ENCODE measurements at regions not wholly inside any gene's neighbourhood (a gene's known extent, or its start where the extent isn't known, plus 50 kb on each side); places are given as distances from the start of the nearest gene placed in this dataset.

DNA sequence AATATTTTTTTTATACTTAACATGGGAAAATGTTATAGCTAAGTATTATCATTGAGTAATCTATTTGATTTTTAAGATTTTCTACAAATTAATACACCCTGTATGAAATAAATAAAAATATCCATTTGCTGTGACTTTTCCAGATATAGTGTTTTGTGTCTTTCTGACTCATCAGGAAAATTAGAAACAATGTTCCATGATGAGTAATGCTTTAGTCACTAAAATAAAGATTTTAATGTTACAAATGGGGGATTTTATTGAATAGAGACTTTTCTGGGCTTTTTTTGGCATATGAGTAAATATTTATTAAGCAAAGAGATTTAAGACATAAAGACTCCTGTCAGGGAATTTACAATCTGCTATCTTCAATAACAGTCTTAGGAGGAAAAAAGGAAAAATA lies 279.2 kb upstream of the NOCT start:
- no peak overlapping the region for H2AK5ac ChIP-seq (ENCODE audit: low read depth, low read length)
- H2BK120ac ChIP-seq (ENCODE audit: low read depth, low read length), result no peak overlapping the region
- H3K4me3 ChIP-seq (ENCODE audit: low read length in 2 of 2), result no peak overlapping the region
- no peak overlapping the region for H3K14ac ChIP-seq (ENCODE audit: low read length)
- no peaks in the 10 kb centered on the region for H3K9me3 ChIP-seq (replicated peaks in 1 of 2; ENCODE audit: control insufficient read depth in 2 of 2, insufficient read depth in 1 of 2, low read depth in 1 of 2, low read length in 2 of 2)
- no peak overlapping the region for H3K23ac ChIP-seq (ENCODE audit: low read depth, low read length, poor library complexity)
- no peak overlapping the region for H3K4ac ChIP-seq (ENCODE audit: low read length)
- H3K36me3 ChIP-seq (replicated peaks in 1 of 2; ENCODE audit: control insufficient read depth in 2 of 2, insufficient read depth in 2 of 2, low read length in 2 of 2), result no peaks in the 10 kb centered on the region
- H3K18ac ChIP-seq (ENCODE audit: low read length), result no peak overlapping the region
- H2AFZ ChIP-seq (ENCODE audit: low read length), result no peak overlapping the region
- H3K9ac ChIP-seq (ENCODE audit: low read depth, low read length, poor library complexity), result no peak overlapping the region
- H3K27me3 ChIP-seq (ENCODE audit: control insufficient read depth in 3 of 3, insufficient read depth in 3 of 3, low read depth in 1 of 3, low read length in 3 of 3), result no peaks in the 10 kb centered on the region
- DNase-seq (ENCODE audit: low spot score), result no peak
- H2BK12ac ChIP-seq (ENCODE audit: low read length), result no peak overlapping the region
- H2BK15ac ChIP-seq (ENCODE audit: low read length), result no peak overlapping the region
- peaks cover 4 to 11% of the 10 kb centered on the region in 2 donors for H3K4me1 ChIP-seq (ENCODE audit: control insufficient read depth in 2 of 2, insufficient read depth in 1 of 2, low read depth in 1 of 2, low read length in 2 of 2)
- H3K27ac ChIP-seq (replicated peaks; ENCODE audit: low read length), result no peak overlapping the region
- no peaks in the 10 kb centered on the region for H3K79me1 ChIP-seq (ENCODE audit: low read depth, low read length)
- H4K8ac ChIP-seq (ENCODE audit: low read depth, low read length), result no peak overlapping the region
- H2BK5ac ChIP-seq (ENCODE audit: low read length), result no peak overlapping the region
- H4K91ac ChIP-seq (ENCODE audit: low read depth, low read length, poor library complexity), result no peak overlapping the region
- H3K4me2 ChIP-seq (ENCODE audit: insufficient read depth, low read length, poor library complexity, severe bottlenecking), result no peak overlapping the region

DNA sequence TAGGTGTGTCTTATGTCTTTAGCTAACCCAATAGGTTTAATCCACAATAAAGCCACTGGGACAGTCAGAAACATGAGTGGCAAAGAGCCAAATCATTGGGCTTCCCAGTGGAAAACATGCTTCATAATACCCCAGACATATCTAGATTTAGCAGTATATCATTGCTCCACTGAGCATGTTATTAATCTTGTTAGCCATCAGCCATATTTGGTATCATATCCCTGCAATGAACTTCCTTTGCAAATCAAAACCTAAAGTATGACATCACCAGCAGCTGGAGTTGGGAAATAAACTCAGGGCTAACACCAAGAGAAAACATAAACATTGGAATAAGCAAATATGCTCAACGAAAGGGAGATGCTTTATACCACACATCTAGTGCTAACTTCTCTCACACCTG lies 280.8 kb upstream of the NOCT start:
- no peak overlapping the region for H3K4ac ChIP-seq (ENCODE audit: low read length)
- no peaks in the 10 kb centered on the region for H3K27me3 ChIP-seq (ENCODE audit: control insufficient read depth in 3 of 3, insufficient read depth in 3 of 3, low read depth in 1 of 3, low read length in 3 of 3)
- no peaks in the 10 kb centered on the region for H3K4me1 ChIP-seq (ENCODE audit: control insufficient read depth in 2 of 2, insufficient read depth in 1 of 2, low read depth in 1 of 2, low read length in 2 of 2)
- H3K27ac ChIP-seq (replicated peaks; ENCODE audit: low read length), result no peak overlapping the region
- H2AFZ ChIP-seq (ENCODE audit: low read length), result no peak overlapping the region
- no peak overlapping the region for H2BK12ac ChIP-seq (ENCODE audit: low read length)
- no peak overlapping the region for H3K23ac ChIP-seq (ENCODE audit: low read depth, low read length, poor library complexity)
- H3K36me3 ChIP-seq (replicated peaks in 1 of 2; ENCODE audit: control insufficient read depth in 2 of 2, insufficient read depth in 2 of 2, low read length in 2 of 2), result no peaks in the 10 kb centered on the region
- H2BK120ac ChIP-seq (ENCODE audit: low read depth, low read length), result no peak overlapping the region
- DNase-seq (ENCODE audit: low spot score), result no peak
- no peak overlapping the region for H4K8ac ChIP-seq (ENCODE audit: low read depth, low read length)
- no peaks in the 10 kb centered on the region for H3K9me3 ChIP-seq (replicated peaks in 1 of 2; ENCODE audit: control insufficient read depth in 2 of 2, insufficient read depth in 1 of 2, low read depth in 1 of 2, low read length in 2 of 2)
- H3K4me3 ChIP-seq (ENCODE audit: low read length in 2 of 2), result no peak overlapping the region
- no peak overlapping the region for H4K91ac ChIP-seq (ENCODE audit: low read depth, low read length, poor library complexity)
- WGBS, 2 donors (ENCODE audit: extremely low coverage in 2 of 2, insufficient read length in 2 of 2, insufficient replicate concordance in 1 of 2), result no CpG with 5 or more reads among the region's 1 CpG
- no peaks in the 10 kb centered on the region for H3K79me1 ChIP-seq (ENCODE audit: low read depth, low read length)
- H3K18ac ChIP-seq (ENCODE audit: low read length), result no peak overlapping the region
- H2BK15ac ChIP-seq (ENCODE audit: low read length), result no peak overlapping the region
- H3K4me2 ChIP-seq (ENCODE audit: insufficient read depth, low read length, poor library complexity, severe bottlenecking), result no peak overlapping the region
- H2AK5ac ChIP-seq (ENCODE audit: low read depth, low read length), result no peak overlapping the region
- no peak overlapping the region for H3K9ac ChIP-seq (ENCODE audit: low read depth, low read length, poor library complexity)
- H3K14ac ChIP-seq (ENCODE audit: low read length), result no peak overlapping the region
- H2BK5ac ChIP-seq (ENCODE audit: low read length), result no peak overlapping the region

DNA sequence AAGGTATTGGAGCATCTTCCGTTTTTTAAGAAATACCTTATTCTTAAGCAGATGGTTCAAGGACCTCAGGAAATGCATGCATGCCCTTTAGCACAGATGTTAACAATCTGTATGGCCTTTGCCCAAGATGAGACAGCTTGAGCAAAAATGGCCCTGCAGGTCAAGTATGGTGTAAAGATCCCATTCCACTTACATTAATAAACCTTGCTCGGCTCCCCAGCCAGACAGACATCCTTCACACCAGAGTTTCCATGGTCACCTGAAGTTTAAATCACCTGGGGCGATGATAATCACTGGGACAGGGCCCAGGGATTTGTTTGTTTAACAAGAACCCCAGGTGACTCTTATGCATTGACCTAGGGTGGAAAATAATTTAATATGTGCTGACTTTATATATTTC lies 287.0 kb upstream of the NOCT start:
- Histone ChIP-seq H3K14ac (ENCODE audit: low read length) (no peak overlapping the region), H3K4me3 (ENCODE audit: low read length in 2 of 2) (no peak overlapping the region), H3K23ac (ENCODE audit: low read depth, low read length, poor library complexity) (no peak overlapping the region), H2AFZ (ENCODE audit: low read length) (no peak overlapping the region), H3K79me1 (ENCODE audit: low read depth, low read length) (no peaks in the 10 kb centered on the region), H2BK12ac (ENCODE audit: low read length) (no peak overlapping the region), H2BK120ac (ENCODE audit: low read depth, low read length) (no peak overlapping the region), H2BK5ac (ENCODE audit: low read length) (no peak overlapping the region), H3K4ac (ENCODE audit: low read length) (no peak overlapping the region), H3K9ac (ENCODE audit: low read depth, low read length, poor library complexity) (no peak overlapping the region), H3K27ac (replicated peaks; ENCODE audit: low read length) (no peak overlapping the region), H3K36me3 (replicated peaks in 1 of 2; ENCODE audit: control insufficient read depth in 2 of 2, insufficient read depth in 2 of 2, low read length in 2 of 2) (no peaks in the 10 kb centered on the region), H4K8ac (ENCODE audit: low read depth, low read length) (no peak overlapping the region), H3K18ac (ENCODE audit: low read length) (no peak overlapping the region), H3K4me1 (ENCODE audit: control insufficient read depth in 2 of 2, insufficient read depth in 1 of 2, low read depth in 1 of 2, low read length in 2 of 2) (peaks cover 0 to 8% of the 10 kb centered on the region in 2 donors), H2AK5ac (ENCODE audit: low read depth, low read length) (no peak overlapping the region), H3K27me3 (ENCODE audit: control insufficient read depth in 3 of 3, insufficient read depth in 3 of 3, low read depth in 1 of 3, low read length in 3 of 3) (no peaks in the 10 kb centered on the region), H3K9me3 (replicated peaks in 1 of 2; ENCODE audit: control insufficient read depth in 2 of 2, insufficient read depth in 1 of 2, low read depth in 1 of 2, low read length in 2 of 2) (no peaks in the 10 kb centered on the region), H3K4me2 (ENCODE audit: insufficient read depth, low read length, poor library complexity, severe bottlenecking) (no peak overlapping the region), H4K91ac (ENCODE audit: low read depth, low read length, poor library complexity) (no peak overlapping the region), H2BK15ac (ENCODE audit: low read length) (no peak overlapping the region)
- no peak for DNase-seq (ENCODE audit: low spot score)
- WGBS, 2 donors (ENCODE audit: extremely low coverage in 2 of 2, insufficient read length in 2 of 2, insufficient replicate concordance in 1 of 2), result no CpG with 5 or more reads among the region's 3 CpGs

- H2AK5ac ChIP-seq (ENCODE audit: low read depth, low read length), result no peak overlapping the region
- H3K4me2 ChIP-seq (ENCODE audit: insufficient read depth, low read length, poor library complexity, severe bottlenecking), result no peak overlapping the region
- peaks cover 0 to 8% of the 10 kb centered on the region in 2 donors for H3K4me1 ChIP-seq (ENCODE audit: control insufficient read depth in 2 of 2, insufficient read depth in 1 of 2, low read depth in 1 of 2, low read length in 2 of 2)
- H4K91ac ChIP-seq (ENCODE audit: low read depth, low read length, poor library complexity), result no peak overlapping the region
- no peak overlapping the region for H3K4ac ChIP-seq (ENCODE audit: low read length)
- H3K14ac ChIP-seq (ENCODE audit: low read length), result no peak overlapping the region
- DNase-seq (ENCODE audit: low spot score), result no peak
- H3K36me3 ChIP-seq (replicated peaks in 1 of 2; ENCODE audit: control insufficient read depth in 2 of 2, insufficient read depth in 2 of 2, low read length in 2 of 2), result no peaks in the 10 kb centered on the region
- H3K9me3 ChIP-seq (replicated peaks in 1 of 2; ENCODE audit: control insufficient read depth in 2 of 2, insufficient read depth in 1 of 2, low read depth in 1 of 2, low read length in 2 of 2), result no peaks in the 10 kb centered on the region
- no peak overlapping the region for H4K8ac ChIP-seq (ENCODE audit: low read depth, low read length)
- H3K23ac ChIP-seq (ENCODE audit: low read depth, low read length, poor library complexity), result no peak overlapping the region
- H2BK12ac ChIP-seq (ENCODE audit: low read length), result no peak overlapping the region
- no peak overlapping the region for H3K4me3 ChIP-seq (ENCODE audit: low read length in 2 of 2)
- no peak overlapping the region for H2BK120ac ChIP-seq (ENCODE audit: low read depth, low read length)
- no peak overlapping the region for H3K27ac ChIP-seq (replicated peaks; ENCODE audit: low read length)
- H2BK15ac ChIP-seq (ENCODE audit: low read length), result no peak overlapping the region
- H2BK5ac ChIP-seq (ENCODE audit: low read length), result no peak overlapping the region
- no peaks in the 10 kb centered on the region for H3K79me1 ChIP-seq (ENCODE audit: low read depth, low read length)
- no peak overlapping the region for H3K18ac ChIP-seq (ENCODE audit: low read length)
- H2AFZ ChIP-seq (ENCODE audit: low read length), result no peak overlapping the region
- H3K9ac ChIP-seq (ENCODE audit: low read depth, low read length, poor library complexity), result no peak overlapping the region
- WGBS, 2 donors (ENCODE audit: extremely low coverage in 2 of 2, insufficient read length in 2 of 2, insufficient replicate concordance in 1 of 2), result no CpG with 5 or more reads among the region's 3 CpGs
- H3K27me3 ChIP-seq (ENCODE audit: control insufficient read depth in 3 of 3, insufficient read depth in 3 of 3, low read depth in 1 of 3, low read length in 3 of 3), result no peaks in the 10 kb centered on the region
Observed at GRCh38 chr4:138727731-138728130, 287.9 kb upstream of the NOCT start.

Data from neuronal stem cell (in vitro differentiated cells).